Activated CD4-positive, alpha-beta T cell treated with anti-CD3 and anti-CD28 coated beads, Interleukin-2, amount 10 ng/mL, durations not matched to agents 7 days and 5 days (primary cell): ENCODE measurements at regions not wholly inside any gene's neighbourhood (a gene's known extent, or its start where the extent isn't known, plus 50 kb on each side); places are given as distances from the start of the nearest gene placed in this dataset.
"Not testable (repeated sequence)": the region's sequence is repeated elsewhere in the genome, so short reads cannot be mapped to it uniquely, and the experiment has no call there.

Experiments used
- CTCF ChIA-PET: fragments of 350-600 bp; sonication (Branson Sonifier 250); formaldehyde crosslinking; loops from one replicate; lab custom pipeline; 2021; ENCODE audit warnings: antibody characterized with exemption; lab: Charles Lee
- POLR2A ChIA-PET: fragments of 350-600 bp; sonication (Branson Sonifier 250); formaldehyde crosslinking; loops from one replicate; lab custom pipeline; 2021; ENCODE audit warnings: antibody characterized with exemption; lab: Charles Lee
- DNase-seq: peaks from one replicate; pipeline ENCODE4 v3.0.0-alpha.2; 2020
- H3K27ac Mint-ChIP-seq: one replicate; pipeline ENCODE4 v1.8.0; 2021; ENCODE audit warnings: mild to moderate bottlenecking, moderate library complexity, mixed read lengths
- H3K27me3 Mint-ChIP-seq: one replicate; pipeline ENCODE4 v1.8.0; 2021; ENCODE audit warnings: mixed read lengths
- H3K36me3 Mint-ChIP-seq: one replicate; pipeline ENCODE4 v1.8.0; 2021; ENCODE audit warnings: low read depth, mixed read lengths
- H3K4me1 Mint-ChIP-seq: one replicate; pipeline ENCODE4 v1.8.0; 2021; ENCODE audit warnings: mixed read lengths
- H3K4me3 Mint-ChIP-seq: one replicate; pipeline ENCODE4 v1.8.0; 2021; ENCODE audit warnings: mild to moderate bottlenecking, moderate library complexity, mixed read lengths
- H3K9me3 Mint-ChIP-seq: one replicate; pipeline ENCODE4 v1.8.0; 2021; ENCODE audit warnings: mixed read lengths

DNA sequence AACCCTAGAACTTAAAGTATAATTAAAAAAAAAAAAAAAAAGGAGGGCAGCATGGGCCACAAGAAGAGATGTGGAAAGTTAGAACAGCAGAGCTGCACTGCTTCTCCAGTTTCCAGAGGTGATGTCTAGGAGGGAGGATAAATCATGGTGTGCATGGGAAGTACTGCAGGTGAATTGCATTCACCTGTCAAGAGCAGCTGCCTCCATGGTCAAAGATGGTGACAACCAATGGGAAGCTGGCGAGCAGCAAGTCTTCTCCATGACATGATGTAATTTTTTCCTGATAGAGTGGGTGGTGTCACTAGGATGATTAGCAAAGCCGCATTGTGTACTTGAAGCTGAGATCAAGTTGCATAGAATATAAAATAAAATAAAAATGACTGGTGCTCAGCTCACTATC is 95.6 kb upstream of the HS3ST4 start:
- Mint-ChIP-seq H3K27ac (no peak overlapping the region), H3K36me3 (no peaks in the 10 kb centered on the region), H3K27me3 (no peaks in the 10 kb centered on the region), H3K4me1 (no peaks in the 10 kb centered on the region), H3K4me3 (no peak overlapping the region), H3K9me3 (no peaks in the 10 kb centered on the region)
- CTCF ChIA-PET: interaction anchor here (0.6 to 0.7 kb wide), 3 partner anchors 18 to 1152 kb away, joined by 3 to 6 read pairs (median 4); no protein-coding TSS in a partner anchor
- no peak for DNase-seq
- POLR2A ChIA-PET: no interaction called here

DNA sequence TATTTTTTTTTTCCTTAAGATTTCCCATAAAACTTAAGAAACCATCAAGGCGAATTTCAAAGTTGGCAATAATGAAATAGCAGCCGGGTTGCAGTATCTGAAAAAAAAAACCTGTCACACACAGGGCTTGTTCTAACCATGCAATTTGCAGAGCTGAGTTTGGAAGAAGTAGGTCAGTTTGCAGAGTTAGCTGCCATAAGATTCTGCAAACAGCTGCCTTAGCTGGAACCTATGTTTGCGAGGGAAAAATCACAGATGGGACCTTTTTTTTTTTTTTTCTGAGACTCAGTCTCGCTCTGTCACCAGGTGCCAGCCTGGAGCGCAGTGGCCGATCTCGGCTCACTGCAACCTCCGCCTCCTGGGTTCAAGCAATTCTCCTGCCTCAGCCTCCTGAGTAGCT is 98.5 kb upstream of the HS3ST4 start:
- Mint-ChIP-seq H3K27me3 (no peaks in the 10 kb centered on the region), H3K9me3 (no peaks in the 10 kb centered on the region), H3K36me3 (no peaks in the 10 kb centered on the region), H3K4me3 (no peak overlapping the region), H3K4me1 (no peaks in the 10 kb centered on the region), H3K27ac (no peak overlapping the region)
- DNase-seq: no peak
- CTCF ChIA-PET: no interaction called here
- POLR2A ChIA-PET: no interaction called here

DNA sequence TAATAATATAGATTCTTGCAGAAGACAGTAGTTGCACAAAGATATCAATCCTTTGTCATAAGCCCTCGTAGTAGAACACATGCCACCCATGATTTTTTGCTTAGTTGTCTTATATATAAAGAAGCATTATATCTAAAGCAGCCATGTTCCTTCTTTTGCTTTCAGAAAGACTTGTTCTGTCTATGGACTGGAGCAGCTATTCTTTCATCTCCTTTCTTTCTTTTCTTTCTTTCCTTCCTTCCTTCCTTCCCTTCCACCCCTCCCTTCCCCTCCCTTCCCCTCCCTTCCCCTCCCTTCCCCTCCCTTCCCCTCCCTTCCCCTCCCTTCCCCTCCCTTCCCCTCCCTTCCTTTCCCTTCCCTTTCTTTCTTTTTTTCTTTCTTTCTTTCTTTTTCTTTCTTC is 104.0 kb upstream of the HS3ST4 start:
- no peak overlapping the region for H3K27ac Mint-ChIP-seq
- POLR2A ChIA-PET: no interaction called here
- H3K27me3 Mint-ChIP-seq: no peaks in the 10 kb centered on the region
- CTCF ChIA-PET: no interaction called here
- no peak overlapping the region for H3K4me3 Mint-ChIP-seq
- no peaks in the 10 kb centered on the region for H3K36me3 Mint-ChIP-seq
- no peak for DNase-seq
- H3K9me3 Mint-ChIP-seq: no peaks in the 10 kb centered on the region
- no peaks in the 10 kb centered on the region for H3K4me1 Mint-ChIP-seq

DNA sequence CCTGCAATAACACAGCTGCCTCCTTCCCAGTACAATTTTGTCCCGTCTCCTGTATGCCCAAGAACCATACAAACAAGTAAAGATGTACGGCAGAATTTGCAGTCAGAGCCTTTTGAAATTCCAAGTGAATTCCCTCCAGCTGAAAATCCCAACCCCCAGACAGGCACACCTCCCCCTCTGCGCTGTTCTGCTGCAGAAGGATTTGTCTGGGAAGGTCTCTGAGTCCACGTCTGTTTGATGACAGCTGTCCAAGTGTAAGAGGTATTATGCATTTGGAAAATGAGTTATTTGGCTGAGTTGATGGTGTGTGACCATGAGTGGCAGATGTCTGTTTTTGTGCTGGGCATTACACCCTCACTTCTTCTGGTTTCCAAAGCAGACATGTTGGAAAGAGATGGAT is 104.9 kb upstream of the HS3ST4 start:
- CTCF ChIA-PET: no interaction called here
- POLR2A ChIA-PET: no interaction called here
- DNase-seq: no peak
- H3K4me1 Mint-ChIP-seq: no peaks in the 10 kb centered on the region
- no peaks in the 10 kb centered on the region for H3K36me3 Mint-ChIP-seq
- no peaks in the 10 kb centered on the region for H3K27me3 Mint-ChIP-seq
- no peaks in the 10 kb centered on the region for H3K9me3 Mint-ChIP-seq
- no peak overlapping the region for H3K4me3 Mint-ChIP-seq
- H3K27ac Mint-ChIP-seq: no peak overlapping the region

DNA sequence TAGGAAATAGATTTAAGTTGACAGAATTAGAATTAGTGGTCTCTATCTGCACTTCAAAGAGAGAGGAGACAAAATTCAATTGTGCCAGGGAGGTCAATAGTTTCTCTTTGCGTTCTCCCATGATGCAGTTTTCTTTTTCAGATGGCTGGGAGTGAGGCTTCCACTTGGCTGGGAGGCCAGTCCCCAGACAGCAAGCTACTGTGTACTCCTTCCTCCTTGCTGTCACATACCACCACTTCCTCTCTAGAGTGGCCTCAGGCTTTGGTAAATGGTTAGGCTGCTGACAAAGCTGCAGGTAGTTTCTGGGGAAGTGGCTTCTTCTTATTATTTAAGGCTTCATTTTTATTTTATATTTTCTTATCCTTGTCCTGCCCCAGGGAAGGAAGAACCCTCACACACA is 106.2 kb upstream of the HS3ST4 start:
- DNase-seq: no peak
- no peaks in the 10 kb centered on the region for H3K4me1 Mint-ChIP-seq
- no peaks in the 10 kb centered on the region for H3K36me3 Mint-ChIP-seq
- POLR2A ChIA-PET: no interaction called here
- H3K9me3 Mint-ChIP-seq: no peaks in the 10 kb centered on the region
- no peak overlapping the region for H3K4me3 Mint-ChIP-seq
- CTCF ChIA-PET: no interaction called here
- no peak overlapping the region for H3K27ac Mint-ChIP-seq
- H3K27me3 Mint-ChIP-seq: no peaks in the 10 kb centered on the region

DNA sequence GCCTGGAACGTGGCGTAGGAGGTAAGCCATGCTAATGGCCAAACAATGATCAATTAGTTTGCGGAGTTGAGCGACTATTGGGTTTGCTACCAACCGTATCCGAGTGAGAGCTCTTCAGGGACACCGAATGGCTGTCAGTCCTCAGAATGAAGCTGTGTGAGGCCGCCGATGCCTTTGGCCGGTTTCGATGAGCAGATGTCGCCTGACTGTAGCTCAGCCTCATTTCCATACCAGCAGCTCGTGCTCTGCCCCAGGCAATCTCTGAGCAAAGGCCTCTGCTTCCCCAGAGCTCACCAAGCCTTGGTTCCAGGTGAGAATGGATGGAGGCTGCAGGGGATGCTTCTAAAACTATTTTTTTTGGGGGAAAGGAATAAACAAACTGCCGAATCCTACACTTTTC is 111.7 kb upstream of the HS3ST4 start:
- Mint-ChIP-seq H3K4me1 (no peaks in the 10 kb centered on the region), H3K36me3 (no peaks in the 10 kb centered on the region), H3K9me3 (no peaks in the 10 kb centered on the region), H3K4me3 (no peak overlapping the region), H3K27me3 (no peaks in the 10 kb centered on the region), H3K27ac (no peak overlapping the region)
- DNase-seq: no peak
- ChIA-PET POLR2A (no interaction called here), CTCF (no interaction called here)

DNA sequence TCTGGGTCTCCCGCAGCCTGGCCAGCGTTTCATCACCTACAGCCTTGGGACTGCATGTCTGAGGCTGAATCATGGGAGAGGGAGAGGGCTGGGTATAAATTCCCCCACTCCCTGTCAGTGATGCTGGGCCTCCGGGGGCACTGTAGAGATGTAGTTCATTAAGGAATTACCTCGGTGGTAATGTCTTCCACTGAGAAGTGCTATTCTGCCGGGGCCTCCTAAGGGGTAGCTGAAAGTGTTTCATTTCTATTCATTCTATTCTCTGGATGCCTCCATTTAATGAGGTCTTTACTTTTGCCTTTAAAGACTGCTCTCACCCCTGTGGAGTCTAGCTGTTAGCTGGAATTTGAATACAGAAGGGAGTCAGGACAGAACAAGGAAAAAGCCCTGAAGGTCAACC is 116.4 kb upstream of the HS3ST4 start:
- Mint-ChIP-seq H3K27me3 (no peaks in the 10 kb centered on the region), H3K4me3 (no peak overlapping the region), H3K27ac (no peak overlapping the region), H3K36me3 (no peaks in the 10 kb centered on the region), H3K4me1 (no peaks in the 10 kb centered on the region), H3K9me3 (no peaks in the 10 kb centered on the region)
- ChIA-PET POLR2A (no interaction called here), CTCF (no interaction called here)
- no peak for DNase-seq

DNA sequence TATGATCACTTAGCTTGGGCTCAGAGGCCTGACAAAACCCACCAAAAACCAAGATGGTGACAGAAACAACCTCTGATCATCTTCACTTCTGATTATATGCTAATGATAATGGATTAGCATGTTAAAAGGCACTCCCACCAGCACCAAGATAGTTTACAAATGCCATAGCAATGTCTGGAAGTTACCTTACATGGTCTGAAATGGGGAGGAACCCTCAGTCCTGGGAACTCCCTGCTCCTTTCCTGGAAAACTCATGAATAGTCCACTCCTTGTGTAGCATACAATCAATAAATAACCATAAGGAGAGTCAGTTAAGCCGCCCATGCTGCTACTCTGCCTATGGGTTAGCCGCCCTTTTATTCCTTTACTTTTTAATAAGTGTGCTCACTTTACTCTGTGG is 120.0 kb upstream of the HS3ST4 start:
- DNase-seq: no peak
- CTCF ChIA-PET: no interaction called here
- POLR2A ChIA-PET: no interaction called here
- H3K9me3 Mint-ChIP-seq: no peaks in the 10 kb centered on the region
- no peak overlapping the region for H3K4me3 Mint-ChIP-seq
- H3K4me1 Mint-ChIP-seq: no peaks in the 10 kb centered on the region
- H3K27ac Mint-ChIP-seq: no peak overlapping the region
- no peaks in the 10 kb centered on the region for H3K27me3 Mint-ChIP-seq
- no peaks in the 10 kb centered on the region for H3K36me3 Mint-ChIP-seq

DNA sequence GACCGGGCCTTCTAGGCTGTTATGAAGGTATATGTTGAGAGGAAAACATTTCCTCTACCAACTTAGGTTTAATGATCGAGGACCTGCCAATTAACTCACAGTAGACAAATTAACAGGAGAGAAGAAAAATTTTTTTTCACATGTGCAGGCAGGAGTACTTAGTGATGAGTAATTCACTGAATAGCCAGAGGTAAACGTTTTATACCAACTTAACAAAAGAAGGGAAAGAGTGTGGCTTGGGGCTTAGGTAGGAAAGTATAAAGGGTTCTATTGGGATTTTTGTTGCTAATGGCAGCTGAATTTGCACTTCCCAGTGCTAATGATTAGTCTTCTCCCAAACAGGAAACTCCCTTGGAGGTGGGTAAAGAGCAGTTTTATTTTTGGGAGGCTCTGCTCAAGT is 121.6 kb upstream of the HS3ST4 start:
- no peaks in the 10 kb centered on the region for H3K27me3 Mint-ChIP-seq
- ChIA-PET CTCF (no interaction called here), POLR2A (no interaction called here)

DNA sequence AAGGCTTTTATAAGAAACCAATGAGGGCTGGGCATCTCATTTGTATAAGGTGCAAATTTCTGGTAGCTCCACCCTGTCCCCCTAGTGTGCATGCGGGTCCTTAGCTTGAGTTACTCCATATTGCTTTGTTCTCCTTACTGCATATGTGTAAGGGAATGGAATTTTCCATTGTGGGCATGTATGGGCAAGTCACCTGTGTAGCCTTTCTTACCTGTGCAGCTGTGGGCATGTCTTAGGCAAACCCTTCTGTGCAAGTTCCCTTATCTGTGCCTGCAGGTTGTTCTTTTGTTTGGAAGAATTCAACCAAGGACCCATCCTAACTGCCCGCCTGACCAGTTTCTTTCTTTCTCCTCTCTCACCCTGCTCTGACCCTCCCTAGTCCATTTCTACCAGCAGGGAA is 122.8 kb upstream of the HS3ST4 start:
- ChIA-PET CTCF (no interaction called here), POLR2A (no interaction called here)
- Mint-ChIP-seq H3K36me3 (no peaks in the 10 kb centered on the region), H3K9me3 (no peaks in the 10 kb centered on the region), H3K27me3 (no peaks in the 10 kb centered on the region), H3K4me1 (no peaks in the 10 kb centered on the region), H3K27ac (no peak overlapping the region), H3K4me3 (no peak overlapping the region)
- DNase-seq: no peak

More for the DNA sequence above, 121.6 kb upstream of the HS3ST4 start:
- DNase-seq: no peak
- Mint-ChIP-seq H3K4me3 (no peak overlapping the region), H3K27ac (no peak overlapping the region), H3K36me3 (no peaks in the 10 kb centered on the region), H3K9me3 (no peaks in the 10 kb centered on the region), H3K4me1 (no peaks in the 10 kb centered on the region)

DNA sequence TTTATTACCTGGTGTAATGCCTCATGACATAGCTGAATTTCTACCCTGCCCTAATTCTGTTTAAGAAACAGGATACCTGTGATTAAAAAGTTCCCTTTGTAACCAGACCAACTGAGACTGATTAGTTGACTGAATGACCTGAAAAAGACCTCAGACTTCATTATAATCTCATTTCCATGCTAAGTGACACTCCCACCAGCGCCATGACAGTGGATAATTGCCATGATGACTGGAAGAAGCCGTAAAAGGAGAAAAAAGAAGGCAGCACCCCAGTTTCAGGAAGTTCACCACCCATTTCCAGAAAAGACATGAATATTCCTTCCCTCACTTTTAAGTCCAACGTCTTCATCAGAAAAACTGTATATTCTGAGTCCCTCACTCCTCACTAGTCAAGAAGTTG is 125.6 kb upstream of the HS3ST4 start:
- no peaks in the 10 kb centered on the region for H3K4me1 Mint-ChIP-seq
- ChIA-PET POLR2A (no interaction called here), CTCF (no interaction called here)
- H3K9me3 Mint-ChIP-seq: peaks cover under 1% of the 10 kb centered on the region
- no peak overlapping the region for H3K27ac Mint-ChIP-seq
- H3K36me3 Mint-ChIP-seq: no peaks in the 10 kb centered on the region
- H3K4me3 Mint-ChIP-seq: no peak overlapping the region
- no peak for DNase-seq
- H3K27me3 Mint-ChIP-seq: no peaks in the 10 kb centered on the region

DNA sequence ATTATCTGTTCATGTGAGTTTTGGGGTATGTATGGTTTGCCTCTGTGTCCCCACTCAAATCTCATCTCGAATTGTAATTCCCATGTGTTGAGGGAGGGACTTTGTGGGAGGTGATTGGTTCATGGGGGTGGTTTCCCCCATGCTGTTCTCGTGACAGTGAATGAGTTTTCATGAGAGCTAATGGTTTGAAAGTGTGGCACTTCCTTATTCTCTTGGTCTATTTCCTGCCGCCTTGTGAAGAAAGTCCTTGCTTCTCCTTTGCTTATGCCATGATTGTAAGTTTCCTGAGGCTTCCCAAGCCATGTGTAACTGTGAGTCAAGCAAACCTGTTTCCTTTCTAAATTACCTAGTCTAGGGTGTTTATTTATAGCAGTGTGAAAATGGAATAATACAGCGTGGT is 128.1 kb upstream of the HS3ST4 start:
- Mint-ChIP-seq H3K27ac (no peak overlapping the region), H3K27me3 (no peaks in the 10 kb centered on the region), H3K4me1 (no peaks in the 10 kb centered on the region), H3K36me3 (no peaks in the 10 kb centered on the region), H3K9me3 (peaks cover 5% of the 10 kb centered on the region), H3K4me3 (no peak overlapping the region)
- CTCF ChIA-PET: no interaction called here
- DNase-seq: no peak
- POLR2A ChIA-PET: no interaction called here

DNA sequence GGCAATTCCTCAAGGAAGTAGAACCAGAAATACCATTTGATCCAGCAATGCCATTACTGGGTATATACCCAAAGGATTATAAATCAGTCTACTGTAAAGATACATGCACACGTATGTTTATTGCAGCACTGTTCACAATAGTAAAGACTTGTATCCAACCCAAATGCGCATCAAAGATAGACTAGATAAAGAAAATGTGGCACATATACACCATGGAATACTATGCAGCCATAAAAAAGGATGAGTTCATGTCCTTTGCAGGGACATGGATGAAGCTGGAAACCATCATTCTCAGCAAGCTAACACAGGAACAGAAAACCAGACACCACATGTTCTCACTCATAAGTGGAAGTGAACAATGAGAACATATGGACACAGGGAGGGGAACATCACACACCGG is 130.0 kb upstream of the HS3ST4 start:
- H3K9me3 Mint-ChIP-seq, DNase-seq, H3K27ac Mint-ChIP-seq, CTCF ChIA-PET, H3K36me3 Mint-ChIP-seq, H3K4me1 Mint-ChIP-seq, H3K4me3 Mint-ChIP-seq, POLR2A ChIA-PET, H3K27me3 Mint-ChIP-seq: not testable (repeated sequence)

DNA sequence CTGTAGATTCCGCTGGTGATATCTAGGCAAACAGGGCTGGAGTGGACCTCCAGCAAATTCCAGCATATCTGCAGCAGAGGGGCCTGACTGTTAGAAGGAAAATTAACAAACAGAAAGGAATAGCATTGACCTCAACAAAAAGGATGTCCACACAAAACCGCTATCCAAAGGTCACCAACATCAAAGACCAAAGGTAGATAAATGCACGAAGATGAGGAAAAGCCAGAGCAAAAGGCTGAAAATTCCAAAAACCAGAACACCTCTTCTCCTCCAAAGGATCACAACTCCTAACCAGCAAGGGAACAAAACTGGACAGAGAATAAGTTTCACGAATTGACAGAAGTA is 134.8 kb upstream of the HS3ST4 start:
- H3K36me3 Mint-ChIP-seq, POLR2A ChIA-PET, H3K27me3 Mint-ChIP-seq, H3K4me1 Mint-ChIP-seq, DNase-seq, H3K27ac Mint-ChIP-seq, H3K9me3 Mint-ChIP-seq, CTCF ChIA-PET, H3K4me3 Mint-ChIP-seq: not testable (repeated sequence)
